DMS79 treated with DMSO at 0.1 percent for 48 hours (cell line): ENCODE measurements at regions not wholly inside any gene's neighbourhood (a gene's known extent, or its start where the extent isn't known, plus 50 kb on each side); places are given as distances from the start of the nearest gene placed in this dataset.

Experiments used
- DNase-seq: peaks from one replicate; lab custom pipeline; 2025; lab: John Stamatoyannopoulos, UW

DNA sequence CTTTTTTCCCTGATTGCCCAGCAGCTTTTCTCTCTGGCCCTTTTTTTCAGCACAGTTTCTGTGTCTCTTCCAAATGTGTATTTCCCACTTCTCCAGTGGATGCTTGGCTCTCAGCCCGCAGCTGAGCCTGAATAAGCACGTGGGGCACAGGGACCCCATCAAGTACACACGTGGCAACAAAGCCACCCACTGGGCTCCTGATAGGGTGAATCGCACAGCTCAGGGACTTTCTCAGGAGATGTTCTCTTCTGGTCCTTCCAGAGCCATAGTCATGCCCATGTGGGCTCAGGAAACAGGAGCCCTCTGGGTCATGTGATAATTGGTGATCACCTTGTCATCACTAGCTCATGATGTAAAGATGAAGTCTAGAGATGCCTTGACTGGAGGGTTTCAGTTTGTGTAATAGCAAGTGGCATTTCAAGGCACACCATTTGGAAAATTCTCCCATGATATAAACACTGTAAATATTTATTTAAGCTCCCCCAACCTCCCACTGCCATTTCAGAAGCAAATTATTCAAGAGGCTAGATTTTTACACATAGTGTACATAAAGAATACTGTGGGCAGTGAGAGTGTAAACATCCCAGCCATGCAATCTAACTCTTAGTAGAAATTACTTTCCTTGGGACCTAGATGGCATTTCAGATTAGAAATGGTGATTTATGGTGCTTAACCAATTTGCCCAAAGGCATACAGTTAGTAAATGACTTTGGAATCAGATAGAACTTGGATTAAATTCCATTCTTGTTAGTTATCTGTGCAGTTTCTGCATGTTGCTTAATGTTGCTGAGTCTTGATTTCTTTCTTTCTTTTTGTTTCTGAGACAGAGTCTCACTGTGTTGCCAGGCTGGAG is 597.5 kb downstream of the SLC4A3 start:
- DNase-seq = no peak

DNA sequence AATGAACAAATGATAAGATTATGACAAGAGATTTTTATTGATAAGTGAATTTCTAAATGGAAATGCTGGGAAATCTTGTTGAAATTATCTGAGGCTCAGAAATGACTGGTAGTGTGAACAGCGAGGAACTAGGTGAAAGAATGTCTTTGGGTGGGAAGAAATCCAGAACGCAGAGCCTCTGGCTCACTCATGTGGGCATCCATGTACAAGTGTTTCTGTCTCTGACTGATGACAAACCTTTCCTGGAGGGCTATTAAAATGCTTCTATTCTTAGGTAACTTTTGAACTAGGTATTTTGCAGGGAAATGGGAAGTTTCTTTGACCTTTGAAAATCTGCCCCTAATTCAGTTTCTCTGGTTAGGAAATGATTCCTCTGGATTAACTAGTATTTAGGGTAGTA is 598.6 kb downstream of the SLC4A3 start:
- no peak for DNase-seq

DNA sequence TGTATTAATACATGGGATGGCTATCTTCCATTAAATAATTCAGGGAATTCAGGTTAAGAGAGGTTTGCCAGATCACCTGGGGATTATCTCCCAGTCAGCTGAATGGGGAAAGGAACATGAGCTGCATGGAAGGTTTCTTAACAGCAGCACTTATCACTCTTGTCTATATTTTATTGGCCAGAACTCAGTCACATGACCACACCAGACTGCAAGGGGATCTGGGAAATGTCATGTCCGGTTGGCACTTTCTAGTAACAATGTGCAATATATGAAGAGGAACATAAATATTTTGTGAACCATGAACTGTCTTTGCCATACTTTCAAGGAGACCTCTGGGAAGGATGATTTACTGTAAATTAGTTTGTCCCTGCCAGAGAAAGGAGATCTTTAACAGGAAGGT is 599.1 kb downstream of the SLC4A3 start:
- DNase-seq = no peak

DNA sequence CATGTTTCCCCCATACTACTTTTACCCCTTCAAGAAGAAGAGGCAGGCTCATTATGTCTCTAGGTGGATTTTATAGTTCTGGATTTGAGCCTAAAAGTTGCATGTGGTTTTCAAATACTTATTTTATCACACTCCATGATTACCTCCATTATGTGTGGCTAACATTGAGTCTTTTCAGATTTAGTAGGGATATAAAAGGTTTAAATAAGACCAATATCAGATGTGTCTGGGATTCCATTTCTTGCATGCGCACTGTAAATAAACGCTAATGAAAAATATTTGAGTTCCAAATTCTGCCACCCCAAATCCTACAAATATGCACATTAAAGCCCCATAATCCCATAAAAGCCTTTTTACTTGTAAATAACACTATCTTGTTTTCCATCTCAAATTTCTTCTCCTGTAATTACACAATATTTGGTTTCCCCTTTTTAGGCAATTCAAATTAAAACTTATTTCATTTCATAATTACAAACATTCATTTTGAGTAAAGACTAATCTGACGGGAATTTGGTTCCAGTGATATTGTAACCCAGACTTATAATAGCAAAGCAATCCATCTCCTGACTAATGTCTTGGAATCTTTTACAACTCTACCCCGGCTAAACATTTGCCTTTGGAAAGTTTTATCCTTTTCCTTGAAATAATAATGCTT is 600.0 kb downstream of the SLC4A3 start:
- no peak for DNase-seq

DNA sequence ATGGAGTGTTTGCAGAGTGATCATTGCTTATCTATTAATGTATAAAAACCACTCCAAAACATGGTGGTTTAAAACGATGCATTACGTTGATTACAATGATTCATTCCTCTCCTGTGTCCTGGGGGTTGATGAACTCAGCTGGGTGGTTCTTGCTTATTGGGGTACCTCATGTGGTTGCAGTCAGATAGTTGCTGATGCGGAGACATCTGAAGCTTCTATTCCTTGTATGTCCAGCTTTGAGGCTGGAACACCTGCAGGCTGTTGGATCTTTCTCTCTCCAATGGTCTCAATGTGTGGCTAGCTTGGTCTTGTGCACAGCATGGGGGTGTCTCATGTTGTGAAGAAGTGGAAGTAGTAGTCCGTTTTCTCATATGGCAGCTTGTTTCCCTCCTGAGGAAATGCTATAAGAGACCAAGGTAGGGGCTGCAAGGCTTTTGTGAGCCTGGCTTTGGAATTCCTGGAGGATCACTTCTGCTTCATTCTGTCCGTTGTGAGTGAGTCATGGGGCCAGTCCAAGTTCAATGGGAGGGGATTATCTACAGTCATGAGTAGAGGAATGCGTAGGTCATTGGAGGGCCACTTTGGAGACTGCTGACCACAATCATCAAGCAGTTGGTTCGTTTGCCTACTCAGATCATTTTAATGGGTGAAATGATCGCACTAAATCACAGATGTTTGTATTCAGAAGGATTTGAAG is 601.0 kb downstream of the SLC4A3 start:
- DNase-seq = no peak

DNA sequence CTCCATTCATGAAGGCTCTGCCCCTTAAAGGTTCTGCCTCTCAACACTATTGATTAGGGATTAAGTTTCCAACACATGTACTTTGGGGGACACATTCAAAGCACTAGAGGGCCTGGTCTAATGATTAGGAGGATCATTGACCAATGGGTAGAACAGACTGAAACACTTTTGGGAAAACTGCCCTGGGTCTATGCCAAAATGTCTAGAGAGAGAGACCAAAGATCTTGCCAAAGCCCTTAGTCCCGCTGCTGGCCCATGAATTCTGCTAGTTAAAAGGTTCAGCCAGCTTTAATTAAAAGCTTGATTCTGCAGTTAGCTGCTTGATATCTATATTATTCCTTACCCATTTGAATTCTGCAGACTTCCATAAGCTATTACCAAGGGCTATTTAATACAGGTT is 613.2 kb downstream of the SLC4A3 start:
- DNase-seq = peak; percentile 73

DNA sequence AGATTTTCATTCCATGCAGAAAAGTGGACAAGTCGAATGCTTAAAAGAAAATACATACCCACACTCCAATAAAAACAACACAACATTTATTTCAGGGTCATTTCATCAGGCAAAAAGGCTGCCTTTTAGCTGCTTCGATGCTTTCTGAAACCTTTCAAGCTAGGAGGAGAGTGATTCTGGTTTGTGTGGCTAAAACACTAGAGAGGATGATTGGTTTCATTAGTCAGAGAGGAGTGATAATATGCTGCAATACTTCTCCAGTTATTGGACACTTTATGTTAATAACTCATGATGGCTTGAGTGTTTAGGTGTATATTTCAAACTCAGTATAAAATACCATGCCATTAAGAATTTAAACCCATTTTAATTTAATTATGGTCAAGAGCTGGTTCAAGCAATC is 614.0 kb downstream of the SLC4A3 start:
- DNase-seq = peak; percentile 88

DNA sequence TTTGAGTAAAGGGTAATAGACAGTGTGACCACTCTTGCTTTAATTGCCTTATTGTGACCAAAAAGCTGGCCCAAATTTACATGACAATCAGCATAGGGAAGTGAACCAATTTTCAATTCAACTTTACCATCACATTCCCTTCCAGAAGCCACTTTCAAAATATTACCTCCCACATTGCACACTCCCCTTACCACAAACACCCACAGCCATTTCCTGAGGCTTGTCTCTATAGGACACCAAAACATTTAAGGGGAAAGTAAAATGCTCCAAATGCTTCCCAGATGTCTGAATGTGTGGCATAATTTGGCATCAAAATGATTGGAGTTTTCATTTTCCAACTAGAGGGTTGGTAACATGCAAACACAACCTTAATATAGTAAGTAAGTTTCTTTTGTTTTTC is 616.1 kb downstream of the SLC4A3 start:
- no peak for DNase-seq

DNA sequence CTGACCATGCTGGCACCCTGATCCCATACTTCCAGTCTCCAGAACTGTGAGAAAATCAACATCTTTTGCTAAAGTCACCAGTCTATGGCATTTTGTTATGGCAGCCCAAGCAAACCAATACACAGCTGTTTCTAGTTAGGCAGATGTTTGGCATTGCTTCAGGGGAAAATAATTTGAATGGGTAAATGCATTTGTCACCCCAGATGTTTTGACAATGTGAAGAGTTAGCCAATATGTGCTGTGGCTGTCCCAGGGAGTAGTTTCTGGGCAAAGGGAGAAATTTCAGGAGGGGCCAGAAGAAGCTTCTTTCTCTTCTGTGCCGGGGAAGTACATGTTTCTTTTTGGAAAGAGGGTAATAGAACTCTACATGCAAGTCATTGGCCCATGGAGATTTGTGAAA is 619.0 kb downstream of the SLC4A3 start:
- DNase-seq = no peak

DNA sequence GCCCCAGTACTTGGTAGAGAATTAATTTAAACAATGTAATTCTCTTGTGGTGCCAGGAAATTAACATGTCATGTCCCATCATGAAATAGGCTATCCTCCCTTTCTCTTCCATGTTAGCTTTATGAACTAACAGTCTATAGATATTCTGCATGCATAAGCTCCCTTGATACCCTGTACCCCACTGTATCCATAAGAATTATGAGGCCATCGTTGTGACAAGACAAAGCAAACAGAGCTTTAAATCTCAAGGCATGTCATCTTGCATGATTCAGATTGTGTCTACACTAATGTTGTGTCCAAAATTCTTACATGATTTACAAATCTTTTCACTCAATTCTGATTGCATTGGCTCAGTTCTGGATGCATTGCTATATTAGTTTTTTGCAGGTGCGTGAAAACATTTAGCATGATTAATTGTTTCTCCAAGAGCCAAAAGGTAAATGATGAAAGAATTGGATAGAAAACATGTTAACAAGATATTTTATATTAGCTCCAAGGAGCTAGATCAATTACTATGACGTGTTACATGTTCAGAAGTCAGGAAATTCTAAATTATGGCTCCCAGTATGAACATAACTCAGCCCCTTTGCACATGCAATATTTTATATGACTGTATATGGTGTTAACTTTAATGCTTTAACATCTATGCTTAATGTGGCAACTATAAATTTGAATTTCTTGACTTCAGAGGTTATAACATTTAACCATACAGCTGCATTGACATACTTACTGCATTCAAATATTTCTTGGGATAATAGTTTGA is 620.3 kb downstream of the SLC4A3 start:
- DNase-seq = no peak

DNA sequence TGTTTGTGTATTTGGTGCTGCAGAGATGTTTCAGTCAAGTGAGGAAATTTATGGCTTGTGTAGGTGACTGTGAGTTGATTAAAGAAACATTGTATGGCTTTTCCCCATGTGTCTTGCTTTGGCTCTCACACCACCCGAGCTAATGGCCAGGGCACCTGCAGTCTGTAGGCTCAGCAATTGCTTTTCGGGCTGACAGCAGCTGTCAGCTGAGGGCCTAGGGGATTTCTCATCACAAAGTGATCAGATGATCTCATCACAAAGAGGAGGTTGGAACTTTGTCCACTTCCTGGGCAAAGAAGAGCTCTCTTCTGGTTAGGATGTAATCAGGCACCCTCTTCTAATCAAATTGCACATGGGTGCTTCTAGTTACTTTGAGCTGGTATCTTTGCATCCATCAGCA is 632.2 kb downstream of the SLC4A3 start:
- no peak for DNase-seq

DNA sequence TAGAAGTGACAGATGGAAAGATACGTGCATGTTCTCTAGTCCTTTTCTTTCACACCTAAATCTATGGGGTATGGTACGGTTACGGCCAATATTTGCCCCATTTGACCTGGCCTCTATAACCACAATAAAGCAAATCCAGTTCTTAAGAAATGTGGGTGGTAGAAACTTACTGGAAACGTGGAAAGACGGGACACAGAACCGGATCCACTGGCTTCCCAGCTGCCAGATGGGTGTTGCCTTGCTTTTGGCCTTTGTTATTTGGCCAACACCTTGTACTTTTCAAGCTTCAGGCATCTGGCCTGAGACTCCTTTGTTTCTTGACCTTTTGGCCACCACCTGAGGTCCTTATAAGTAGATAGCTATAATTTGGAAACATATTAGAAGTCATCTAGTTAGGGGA is 635.9 kb downstream of the SLC4A3 start:
- no peak for DNase-seq

DNA sequence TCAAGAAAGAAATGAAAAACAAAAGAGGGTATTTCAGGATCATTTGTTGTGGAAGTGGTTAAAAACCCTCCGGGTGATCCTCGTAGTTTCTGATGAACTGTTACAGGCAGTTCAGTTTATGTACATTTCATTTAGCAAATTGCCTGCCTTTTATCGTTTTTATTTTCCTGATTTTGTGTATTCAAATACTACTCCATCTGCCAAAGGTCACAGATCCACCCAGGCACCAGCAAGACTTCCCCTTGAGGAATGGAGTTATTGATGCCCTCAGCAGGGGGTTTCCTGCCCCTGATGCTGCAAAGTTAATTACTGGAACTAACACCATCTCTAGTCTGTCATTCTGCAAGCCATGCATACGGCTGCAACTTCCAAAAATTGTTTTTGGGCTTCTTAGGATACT is 641.9 kb downstream of the SLC4A3 start:
- peak; percentile 64 for DNase-seq

DNA sequence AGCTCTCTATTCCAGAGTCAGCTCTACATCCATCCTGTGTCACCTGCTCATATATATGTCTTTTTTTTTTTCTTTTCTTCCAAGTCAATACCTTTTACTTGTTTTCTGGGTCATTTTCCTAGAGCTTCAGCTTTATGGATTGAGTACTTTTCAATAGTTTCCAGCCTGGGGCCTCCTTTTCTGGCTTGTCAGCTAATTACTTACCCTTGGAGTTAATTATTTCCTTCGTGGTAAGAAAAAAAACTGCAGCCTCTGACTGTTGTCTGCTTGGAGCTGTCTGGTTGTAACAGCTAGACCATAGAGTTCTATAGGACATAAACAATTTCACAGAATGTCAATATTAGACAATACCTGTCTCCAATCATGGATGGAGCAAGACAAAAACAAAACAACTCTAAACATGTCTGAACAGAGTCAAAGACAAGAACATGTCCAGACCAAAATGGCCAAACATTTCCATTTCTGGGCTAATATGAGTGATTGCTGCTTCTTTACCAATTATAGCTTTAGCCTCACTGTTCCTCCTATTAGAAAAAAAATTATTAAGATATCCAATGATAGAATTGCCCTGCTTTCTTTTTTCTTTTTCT is 643.1 kb downstream of the SLC4A3 start:
- DNase-seq = peak; percentile 53

DNA sequence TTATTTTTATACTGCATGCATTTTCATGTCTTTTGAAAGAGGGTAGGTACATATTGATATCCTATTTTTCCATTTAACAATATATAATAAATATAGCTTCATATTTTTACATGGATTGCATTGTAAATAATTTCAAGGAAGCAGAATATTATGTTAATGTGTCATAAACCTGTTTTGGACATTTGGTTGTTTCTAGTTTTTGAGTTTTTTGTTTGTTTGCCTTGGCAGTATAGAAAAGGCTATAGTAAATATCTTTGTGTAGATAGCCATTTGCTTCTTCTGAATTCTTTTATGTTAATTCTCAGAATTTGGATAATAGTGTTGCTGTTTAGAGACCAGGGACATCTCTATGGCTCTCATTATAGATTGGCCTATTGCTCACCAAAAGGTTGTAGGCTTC is 645.2 kb downstream of the SLC4A3 start:
- no peak for DNase-seq

DNA sequence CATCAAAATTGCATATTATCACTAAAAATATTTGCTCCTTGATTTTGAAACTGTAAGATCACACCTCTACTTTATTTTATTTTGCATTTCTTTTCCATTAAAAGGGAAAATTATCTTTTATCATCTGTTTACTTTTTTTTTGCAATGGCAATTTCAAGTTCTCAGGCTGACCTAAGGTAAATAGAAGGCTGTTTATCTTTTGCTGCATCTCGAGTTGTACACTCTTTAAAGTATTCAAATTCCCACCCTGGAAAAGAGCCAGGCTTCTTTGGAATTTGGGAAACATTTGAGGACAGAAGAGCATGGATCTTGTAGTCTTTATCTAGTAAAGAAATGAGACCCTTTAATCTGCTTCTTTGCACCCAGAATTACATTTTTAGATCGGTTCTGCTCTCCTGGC is 645.7 kb downstream of the SLC4A3 start:
- DNase-seq = peak; percentile 14

DNA sequence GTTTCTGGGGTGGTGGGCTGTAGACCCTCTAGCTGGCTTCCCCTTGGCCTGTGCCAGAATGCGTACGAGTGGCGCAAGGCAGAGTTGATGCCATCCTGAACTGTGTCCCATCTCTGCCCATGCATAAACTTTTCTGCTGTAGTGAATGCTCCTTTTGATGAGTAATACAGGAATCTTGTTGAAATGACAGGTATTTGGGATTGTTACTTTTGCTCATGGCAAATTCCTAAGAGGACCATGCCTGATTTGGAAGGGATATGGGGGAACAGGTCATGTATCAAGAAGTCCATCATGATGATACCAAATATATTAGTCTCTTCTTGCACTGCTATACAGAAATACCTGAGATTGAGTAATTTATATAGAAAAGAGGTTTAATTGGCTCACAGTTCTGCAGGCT is 648.0 kb downstream of the SLC4A3 start:
- no peak for DNase-seq

DNA sequence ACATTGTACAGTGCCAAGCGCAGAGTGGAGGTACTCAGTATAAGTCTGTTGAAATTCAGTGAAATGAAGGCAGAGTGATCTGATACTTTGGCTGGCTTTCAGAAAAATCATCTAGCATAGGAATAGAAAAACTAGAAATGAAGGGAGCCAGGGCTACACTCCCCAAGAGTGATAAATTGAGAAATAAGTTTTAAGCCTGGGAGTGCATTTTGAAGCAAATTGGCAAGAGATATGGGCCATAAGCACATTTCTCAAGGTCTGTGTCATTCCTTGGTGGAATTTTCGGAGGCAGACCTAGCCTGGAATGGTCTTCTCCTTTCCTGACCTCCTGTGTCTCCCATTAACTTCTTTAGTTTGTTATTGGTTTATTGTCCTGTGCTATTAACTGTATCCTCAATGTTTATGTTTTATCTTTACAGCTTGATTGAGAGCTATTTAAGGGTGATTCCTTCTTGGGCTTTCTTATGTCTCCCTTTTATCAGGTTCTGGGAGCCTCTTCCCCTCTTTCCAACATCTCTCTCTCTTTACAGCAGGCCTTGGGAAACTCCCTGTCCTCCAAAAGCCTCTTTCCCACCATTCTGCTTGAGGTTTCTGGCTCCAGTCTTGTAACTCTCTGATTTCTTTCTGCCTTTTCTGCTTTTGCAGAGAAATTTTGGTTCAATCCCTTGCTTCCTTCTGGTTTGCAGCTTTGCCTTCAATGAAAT is 649.5 kb downstream of the SLC4A3 start:
- no peak for DNase-seq

DNA sequence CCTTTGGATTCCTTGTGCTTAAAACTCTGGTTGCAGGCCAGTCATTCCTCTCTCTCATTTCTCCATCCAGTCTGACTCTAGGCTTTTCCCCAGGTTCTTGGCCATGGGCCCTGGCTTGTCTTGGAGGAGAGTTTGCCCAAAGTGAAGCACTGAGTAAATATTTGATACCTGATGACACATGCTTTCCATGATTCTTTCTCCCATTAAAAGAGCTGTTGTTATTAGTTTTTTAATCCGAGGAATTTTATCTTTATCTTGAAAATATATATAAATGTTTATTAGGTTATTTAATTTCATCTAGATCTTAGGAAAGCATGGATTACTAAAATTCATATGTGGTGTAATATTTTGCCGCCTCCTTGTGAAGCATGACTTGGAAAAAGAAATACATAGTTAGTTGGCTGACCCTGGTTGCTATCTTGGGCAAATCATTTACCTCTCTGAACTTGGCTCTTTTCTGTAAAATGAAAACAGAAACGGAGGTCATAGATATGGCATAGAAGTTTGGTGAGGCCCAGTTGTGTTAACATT is 650.1 kb downstream of the SLC4A3 start:
- DNase-seq = no peak

DNA sequence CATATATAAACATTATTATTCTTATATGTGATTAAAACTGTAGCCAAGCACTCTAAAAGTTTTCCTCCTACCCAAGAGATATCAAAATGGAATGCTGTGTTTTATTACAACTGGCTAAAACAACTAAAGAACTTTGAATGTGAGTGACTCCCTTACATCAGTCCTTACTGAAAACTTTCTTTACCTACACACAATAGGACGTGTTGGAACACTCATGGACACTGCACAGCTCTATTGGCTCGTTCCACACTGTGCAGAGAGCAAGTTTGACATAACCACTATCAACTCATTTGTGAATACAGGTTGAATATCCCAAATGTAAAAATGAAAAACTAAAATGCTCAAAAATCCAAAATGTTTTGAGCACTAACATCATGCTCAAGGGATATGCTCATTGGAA is 650.6 kb downstream of the SLC4A3 start:
- no peak for DNase-seq

DNA sequence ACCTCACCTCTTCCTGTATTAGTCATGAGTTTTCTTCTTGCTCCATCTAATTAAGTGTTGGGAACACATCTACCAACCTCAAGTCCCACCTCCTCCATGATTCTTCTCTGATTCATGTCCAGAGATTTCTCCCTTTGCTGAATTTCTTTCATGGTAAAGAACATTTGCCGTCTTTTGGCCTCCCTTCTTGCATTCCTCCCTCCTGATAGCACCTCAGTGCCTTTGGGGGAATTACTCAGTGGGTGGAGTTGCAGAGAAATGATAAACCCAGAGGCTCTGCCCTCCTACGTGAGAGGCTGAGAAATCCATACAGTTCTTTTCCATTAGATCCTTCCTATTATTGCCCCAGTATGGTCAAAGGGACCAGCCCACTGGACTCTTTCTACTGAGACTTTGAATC is 651.9 kb downstream of the SLC4A3 start:
- no peak for DNase-seq
